A549 (cell line): ENCODE measurements at regions not wholly inside any gene's neighbourhood (a gene's known extent, or its start where the extent isn't known, plus 50 kb on each side); places are given as distances from the start of the nearest gene placed in this dataset.

Experiments used
- CBX2 ChIP-seq: fragments of 200-600 bp; sonication (generic); IDR thresholded peaks from 2 replicates; pipeline ENCODE4 v1.6.1; 2016; ENCODE audit warnings: low read depth, mild to moderate bottlenecking, borderline replicate concordance
- CEBPB ChIP-seq, 2 experiments: fragments of >200 bp in 1 of 2; sonication (Bioruptor Twin) in 1 of 2; formaldehyde crosslinking in 1 of 2; IDR thresholded peaks; 2 replicates each; pipeline ENCODE4 v1.6.1; 2012 to 2016
- EP300 ChIP-seq, 2 experiments: fragments of >200 bp; sonication (Bioruptor Twin); formaldehyde crosslinking; IDR thresholded peaks; 2 replicates in 1 of 2; 3 replicates in 1 of 2; pipeline ENCODE4 v1.6.1; 2016 to 2017
- KDM5A ChIP-seq: fragments of 200-600 bp; sonication (generic); IDR thresholded peaks from 2 replicates; pipeline ENCODE4 v1.6.1; 2016; ENCODE audit warnings: antibody characterized with exemption, mild to moderate bottlenecking
- MAX ChIP-seq: IDR thresholded peaks from 2 replicates; pipeline ENCODE4 v1.6.1; 2012
- MYC ChIP-seq: IDR thresholded peaks from 2 replicates; pipeline ENCODE4 v1.6.1; 2012; ENCODE audit warnings: mild to moderate bottlenecking, inconsistent platforms, low read length, improper control_type of control experiment, borderline replicate concordance
- REST ChIP-seq: fragments of 200-600 bp; sonication (generic); IDR thresholded peaks from 2 replicates; pipeline ENCODE4 v1.6.1; 2016; ENCODE audit warnings: antibody characterized with exemption, mild to moderate bottlenecking, moderate library complexity
- SREBF2 ChIP-seq: fragments of 450-650 bp; IDR thresholded peaks from 2 replicates; pipeline ENCODE4 v1.6.1; 2014; ENCODE audit warnings: mild to moderate bottlenecking, moderate library complexity

- TF ChIP-seq MAX (no peak), KDM5A (no peak), EP300 (IDR thresholded peaks at IDR 0.05) (no peak), CBX2 (no peak), REST (no peak), CEBPB (IDR thresholded peaks at IDR 0.05) (no peak), SREBF2 (no peak), MYC (no peak)
Observed at GRCh38 chr2:39568116-39568515, 97.6 kb upstream of the TMEM178A start.
